ENCODE measurements at regions not wholly inside any gene's neighbourhood (a gene's known extent, or its start where the extent isn't known, plus 50 kb on each side); places are given as distances from the start of the nearest gene placed in this dataset.

GRCh38 chr21:16911166-16911607 is 601.7 kb upstream of the CXADR start:
- no peak for DNase-seq (ENCODE audit: low read depth in 2 of 2)

- DNase-seq (ENCODE audit: low read depth in 2 of 2): no peak
Observed at GRCh38 chr21:16912075-16912474, 600.8 kb upstream of the CXADR start.

- no peak for DNase-seq (ENCODE audit: low read depth in 2 of 2)
Observed at GRCh38 chr21:16913010-16913409, 599.8 kb upstream of the CXADR start.

- DNase-seq (ENCODE audit: low read depth in 2 of 2): no peak
Observed at GRCh38 chr21:16928439-16928838, 584.4 kb upstream of the CXADR start.

- DNase-seq (ENCODE audit: low read depth in 2 of 2): no peak
Observed at GRCh38 chr21:16932314-16932713, 580.5 kb upstream of the CXADR start.

- no peak for DNase-seq (ENCODE audit: low read depth in 2 of 2)
Observed at GRCh38 chr21:16942703-16943102, 570.1 kb upstream of the CXADR start.

- DNase-seq (ENCODE audit: low read depth in 2 of 2): no peak
Observed at GRCh38 chr21:16943231-16943630, 569.6 kb upstream of the CXADR start.

- no peak for DNase-seq (ENCODE audit: low read depth in 2 of 2)
Observed at GRCh38 chr21:16945580-16945979, 567.3 kb upstream of the CXADR start.

GRCh38 chr21:16956824-16957223 is 556.0 kb upstream of the CXADR start:
- DNase-seq (ENCODE audit: low read depth in 2 of 2): no peak

GRCh38 chr21:16965424-16965823 is 547.4 kb upstream of the CXADR start:
- DNase-seq (ENCODE audit: low read depth in 2 of 2): no peak

- no peak for DNase-seq (ENCODE audit: low read depth in 2 of 2)
Observed at GRCh38 chr21:16968436-16968835, 544.4 kb upstream of the CXADR start.

- DNase-seq (ENCODE audit: low read depth in 2 of 2): no peak
Observed at GRCh38 chr21:16969636-16970035, 543.2 kb upstream of the CXADR start.

GRCh38 chr21:16974060-16974459 is 538.8 kb upstream of the CXADR start:
- no peak for DNase-seq (ENCODE audit: low read depth in 2 of 2)

- no peak for DNase-seq (ENCODE audit: low read depth in 2 of 2)
Observed at GRCh38 chr21:16976193-16976592, 536.6 kb upstream of the CXADR start.

GRCh38 chr21:16978309-16978895 is 534.4 kb upstream of the CXADR start:
- DNase-seq (ENCODE audit: low read depth in 2 of 2): no peak

GRCh38 chr21:16979574-16979973 is 533.3 kb upstream of the CXADR start:
- no peak for DNase-seq (ENCODE audit: low read depth in 2 of 2)

- no peak for DNase-seq (ENCODE audit: low read depth in 2 of 2)
Observed at GRCh38 chr21:16983420-16983819, 529.4 kb upstream of the CXADR start.

- DNase-seq (ENCODE audit: low read depth in 2 of 2): no peak
Observed at GRCh38 chr21:16992448-16992847, 520.4 kb upstream of the CXADR start.

- no peak for DNase-seq (ENCODE audit: low read depth in 2 of 2)
Observed at GRCh38 chr21:16993416-16994038, 519.3 kb upstream of the CXADR start.

- no peak for DNase-seq (ENCODE audit: low read depth in 2 of 2)
Observed at GRCh38 chr21:17002594-17003257, 510.1 kb upstream of the CXADR start.

- DNase-seq (ENCODE audit: low read depth in 2 of 2): no peak
Observed at GRCh38 chr21:17003258-17003615, 509.6 kb upstream of the CXADR start.

GRCh38 chr21:17003763-17004373 is 509.0 kb upstream of the CXADR start:
- no peak for DNase-seq (ENCODE audit: low read depth in 2 of 2)

GRCh38 chr21:17032141-17032655 is 480.6 kb upstream of the CXADR start:
- no peak for DNase-seq (ENCODE audit: low read depth in 2 of 2)

Measured in stimulated activated CD8-positive, alpha-beta memory T cell treated with anti-CD3 and anti-CD28 coated beads, Interleukin-7, amount 100 ng/mL, for 1 hour (primary cell).